GM18511 (cell line): ENCODE measurements at regions not wholly inside any gene's neighbourhood (a gene's known extent, or its start where the extent isn't known, plus 50 kb on each side); places are given as distances from the start of the nearest gene placed in this dataset.
A peak's percentile ranks its signal among the peaks of the same experiment; 100 is the strongest.
"Not testable (repeated sequence)": the region's sequence is repeated elsewhere in the genome, so short reads cannot be mapped to it uniquely, and the experiment has no call there.

Experiments
- ATAC-seq: cut with Tn5 transposase; IDR thresholded peaks from one replicate; pipeline ENCODE4 v1.9.1; 2021; ENCODE audit warnings: mild to moderate bottlenecking, moderate library complexity; ENCODE audit not compliant: unreplicated experiment

- no peak for ATAC-seq
These were observed 417.2 kb downstream of the SATB2 start for GRCh38 chr2:199040522-199040921.

GRCh38 chr2:199033761-199034160 is 424.0 kb downstream of the SATB2 start:
- ATAC-seq = not testable (repeated sequence)

- ATAC-seq = no peak
These were observed 432.6 kb downstream of the SATB2 start for GRCh38 chr2:199025146-199025545.

- no peak for ATAC-seq
These were observed 433.5 kb downstream of the SATB2 start for GRCh38 chr2:199024224-199024623.

- peak; percentile 57 for ATAC-seq
These were observed 437.7 kb downstream of the SATB2 start for GRCh38 chr2:199019898-199020507.

- ATAC-seq = no peak
These were observed 438.9 kb downstream of the SATB2 start for GRCh38 chr2:199018826-199019225.

- ATAC-seq = no peak
These were observed 442.7 kb downstream of the SATB2 start for GRCh38 chr2:199015072-199015471.

GRCh38 chr2:199014226-199014625 is 443.5 kb downstream of the SATB2 start:
- no peak for ATAC-seq

- ATAC-seq = no peak
These were observed 445.8 kb downstream of the SATB2 start for GRCh38 chr2:199011908-199012307.

- ATAC-seq = no peak
These were observed 463.1 kb downstream of the SATB2 start for GRCh38 chr2:198994678-198995077.

GRCh38 chr2:198991431-198991830 is 466.3 kb downstream of the SATB2 start:
- no peak for ATAC-seq

GRCh38 chr2:198975779-198976178 is 482.0 kb downstream of the SATB2 start:
- ATAC-seq = no peak

- no peak for ATAC-seq
These were observed 484.0 kb downstream of the SATB2 start for GRCh38 chr2:198973785-198974184.

GRCh38 chr2:198973181-198973580 is 484.6 kb downstream of the SATB2 start:
- no peak for ATAC-seq

GRCh38 chr2:198968545-198968944 is 489.2 kb downstream of the SATB2 start:
- ATAC-seq = no peak

GRCh38 chr2:198966269-198966668 is 491.5 kb downstream of the SATB2 start:
- ATAC-seq = no peak

- ATAC-seq = no peak
These were observed 496.2 kb downstream of the SATB2 start for GRCh38 chr2:198961547-198961946.

GRCh38 chr2:198957181-198957580 is 500.6 kb downstream of the SATB2 start:
- ATAC-seq = no peak

- ATAC-seq = no peak
These were observed 504.4 kb downstream of the SATB2 start for GRCh38 chr2:198953328-198953727.

GRCh38 chr2:198950803-198951202 is 506.9 kb downstream of the SATB2 start:
- no peak for ATAC-seq

- no peak for ATAC-seq
These were observed 512.2 kb downstream of the SATB2 start for GRCh38 chr2:198945496-198945895.

- ATAC-seq = no peak
These were observed 527.6 kb downstream of the SATB2 start for GRCh38 chr2:198930170-198930569.

GRCh38 chr2:198928026-198928425 is 529.7 kb downstream of the SATB2 start:
- ATAC-seq = no peak
